LNCAP (cell line): ENCODE measurements at regions not wholly inside any gene's neighbourhood (a gene's known extent, or its start where the extent isn't known, plus 50 kb on each side); places are given as distances from the start of the nearest gene placed in this dataset.

Experiments used
- CTCF ChIP-seq: fragments of 450-650 bp; IDR thresholded peaks from 2 replicates; pipeline ENCODE4 v1.5.1; 2017; ENCODE audit warnings: mild to moderate bottlenecking

- TF ChIP-seq CTCF = no peak
Observed at GRCh38 chr16:54417384-54417783, 130.8 kb upstream of the IRX3 start.

- TF ChIP-seq CTCF = no peak
Observed at GRCh38 chr16:54414671-54415070, 128.1 kb upstream of the IRX3 start.

- no peak for TF ChIP-seq CTCF
Observed at GRCh38 chr16:54412777-54413455, 126.3 kb upstream of the IRX3 start.

- TF ChIP-seq CTCF = no peak
Observed at GRCh38 chr16:54412037-54412436, 125.5 kb upstream of the IRX3 start.

- no peak for TF ChIP-seq CTCF
Observed at GRCh38 chr16:54411544-54411943, 125.0 kb upstream of the IRX3 start.

GRCh38 chr16:54409982-54410381 is 123.4 kb upstream of the IRX3 start:
- no peak for TF ChIP-seq CTCF

GRCh38 chr16:54407596-54407995 is 121.0 kb upstream of the IRX3 start:
- TF ChIP-seq CTCF = no peak

GRCh38 chr16:54405478-54405877 is 118.9 kb upstream of the IRX3 start:
- TF ChIP-seq CTCF = no peak
